Astrocyte (in vitro differentiated cells and primary cell): ENCODE measurements at regions not wholly inside any gene's neighbourhood (a gene's known extent, or its start where the extent isn't known, plus 50 kb on each side); places are given as distances from the start of the nearest gene placed in this dataset.

Experiments
- CTCF ChIP-seq: IDR thresholded peaks from 2 replicates; pipeline ENCODE4 v1.5.1; 2011; ENCODE audit warnings: low read depth, mild to moderate bottlenecking, inconsistent platforms, low read length, moderate library complexity; ENCODE audit not compliant: insufficient read depth
- EZH2 ChIP-seq: IDR thresholded peaks from 2 replicates; pipeline ENCODE4 v1.6.1; 2012; ENCODE audit warnings: mild to moderate bottlenecking, low read length, inconsistent platforms; ENCODE audit not compliant: insufficient read depth

DNA sequence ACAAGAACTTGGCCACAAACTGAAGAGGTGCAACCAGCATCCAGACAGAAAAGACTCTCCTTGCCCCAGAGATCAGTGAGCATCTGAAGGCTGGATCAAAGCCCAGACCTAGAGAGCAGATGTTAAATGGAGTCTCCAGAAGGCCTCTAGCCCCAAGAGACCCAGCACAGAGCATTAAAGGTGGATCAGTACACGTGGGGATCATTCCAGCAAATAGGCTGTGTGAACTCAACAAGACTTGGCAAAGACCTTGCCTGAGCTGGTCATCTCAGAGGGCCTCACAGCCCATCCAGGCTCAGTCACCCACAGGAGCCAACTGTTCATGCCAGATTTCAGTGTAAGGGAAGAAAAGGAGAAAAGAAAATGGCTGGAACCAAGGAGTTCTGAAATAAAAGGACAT is 214.0 kb downstream of the ENC1 start:
- no peak for TF ChIP-seq CTCF
- TF ChIP-seq EZH2, result no peak
